Endothelial cell of umbilical vein (primary cell): ENCODE measurements at regions not wholly inside any gene's neighbourhood (a gene's known extent, or its start where the extent isn't known, plus 50 kb on each side); places are given as distances from the start of the nearest gene placed in this dataset.

Source experiments
- BruUV-seq: library from RNA; stranded (reverse); fragments of 400-500 nt; replicated peaks from 2 replicates; lab custom pipeline; 2021; lab: Mats Ljungman, UMichigan
- CTCF ChIA-PET: fragments of 300-600, 350-600 bp; sonication (Branson Sonifier 250); formaldehyde crosslinking; loops from one replicate; lab custom pipeline; 2021; ENCODE audit warnings: antibody characterized with exemption, inconsistent platforms; lab: Charles Lee
- POLR2A ChIA-PET: fragments of 300-600, 350-600 bp; sonication (Branson Sonifier 250); formaldehyde crosslinking; loops from one replicate; lab custom pipeline; 2021; ENCODE audit warnings: antibody characterized with exemption, inconsistent platforms; lab: Charles Lee
- DNase-seq: peaks from one replicate; pipeline ENCODE4 v3.0.0-alpha.2; 2011; ENCODE audit warnings: low read depth, low spot score
- FAIRE-seq: peaks from 2 replicates; lab custom pipeline; 2011; peaks lifted over from hg19 to GRCh38; lab: Jason Lieb, UNC
- H2AFZ ChIP-seq: 2 replicates; pipeline ENCODE4 v1.6.0; 2012; ENCODE audit warnings: low read depth, low read length, control low read depth, inconsistent platforms
- H3K27ac ChIP-seq: 2 replicates; pipeline ENCODE4 v1.5.1; 2011; ENCODE audit warnings: low read depth, mild to moderate bottlenecking, control low read depth, low read length, moderate library complexity; ENCODE audit not compliant: insufficient read depth
- H3K27me3 ChIP-seq, 2 experiments: 2 replicates each; pipeline versions ENCODE4 v1.6.0 to v1.6.1; 2011; ENCODE audit warnings: low read length in 2 of 2, mixed read lengths in 1 of 2; ENCODE audit not compliant: control insufficient read depth in 2 of 2, insufficient read depth in 2 of 2
- H3K36me3 ChIP-seq, 2 experiments: 2 replicates in 1 of 2; 3 replicates in 1 of 2; pipeline ENCODE4 v1.5.1; 2011; ENCODE audit warnings: low read length in 2 of 2, mild to moderate bottlenecking in 1 of 2, moderate library complexity in 1 of 2; ENCODE audit not compliant: control insufficient read depth in 2 of 2, insufficient read depth in 2 of 2; ENCODE audit errors: extremely low read depth in 1 of 2
- H3K4me1 ChIP-seq: 3 replicates; pipeline ENCODE4 v1.5.1; 2011; ENCODE audit warnings: mild to moderate bottlenecking, low read length; ENCODE audit not compliant: control insufficient read depth, insufficient read depth; ENCODE audit errors: extremely low read depth
- H3K4me2 ChIP-seq: 2 replicates; pipeline ENCODE4 v1.6.1; 2011; ENCODE audit warnings: low read length, control low read depth, mixed read lengths; ENCODE audit not compliant: insufficient read depth
- H3K4me3 ChIP-seq, 3 experiments: fragments of 200-600 bp in 1 of 3; sonication (generic), shearing (Covaris generic) in 1 of 3; replicated peaks in 1 of 3; 2 replicates each; pipeline ENCODE4 v1.5.1; 2011 to 2016; ENCODE audit warnings: control low read depth in 3 of 3, low read length in 3 of 3, mild to moderate bottlenecking in 2 of 3, inconsistent platforms in 1 of 3, low read depth in 1 of 3, moderate library complexity in 1 of 3; ENCODE audit not compliant: insufficient read depth in 1 of 3
- H3K79me2 ChIP-seq: 2 replicates; pipeline ENCODE4 v1.6.0; 2012; ENCODE audit warnings: low read length, inconsistent platforms; ENCODE audit not compliant: control insufficient read depth, insufficient read depth
- H3K9ac ChIP-seq: replicated peaks from 2 replicates; pipeline ENCODE3; 2011; ENCODE audit warnings: low read length, control low read depth; ENCODE audit not compliant: insufficient read depth; ENCODE audit errors: extremely low read depth
- H3K9me1 ChIP-seq: replicated peaks from 3 replicates; pipeline ENCODE4 v1.6.0; 2011; ENCODE audit warnings: mild to moderate bottlenecking, low read length; ENCODE audit not compliant: control insufficient read depth, insufficient read depth; ENCODE audit errors: extremely low read depth
- H3K9me3 ChIP-seq: replicated peaks from 2 replicates; pipeline ENCODE4 v1.5.1; 2012; ENCODE audit warnings: low read length, inconsistent platforms; ENCODE audit not compliant: control insufficient read depth, insufficient read depth
- H4K20me1 ChIP-seq: replicated peaks from 2 replicates; pipeline ENCODE3; 2011; ENCODE audit warnings: mild to moderate bottlenecking, low read length; ENCODE audit not compliant: control insufficient read depth, insufficient read depth; ENCODE audit errors: extremely low read depth
- EZH2 ChIP-seq: IDR thresholded peaks from 2 replicates; pipeline ENCODE4 v1.6.1; 2012; ENCODE audit warnings: borderline replicate concordance, low read depth, mild to moderate bottlenecking, moderate library complexity, low read length, inconsistent platforms; ENCODE audit not compliant: severe bottlenecking
- FOS ChIP-seq: IDR thresholded peaks from 2 replicates; pipeline ENCODE4 v1.6.1; 2011; ENCODE audit warnings: mild to moderate bottlenecking, low read length, moderate library complexity, borderline replicate concordance; ENCODE audit not compliant: insufficient read depth
- GATA2 ChIP-seq: IDR thresholded peaks from 2 replicates; pipeline ENCODE4 v1.7.0; 2011; ENCODE audit warnings: low read depth, mild to moderate bottlenecking, moderate library complexity, mixed read lengths, low read length; ENCODE audit not compliant: insufficient read length, insufficient read depth
- JUN ChIP-seq: IDR thresholded peaks from 2 replicates; pipeline ENCODE4 v1.6.1; 2011; ENCODE audit warnings: borderline replicate concordance, low read depth; ENCODE audit not compliant: insufficient read length, insufficient read depth
- MYC ChIP-seq: IDR thresholded peaks from one replicate; pipeline ENCODE4 v1.6.1; 2011; ENCODE audit warnings: mild to moderate bottlenecking, low read depth, low read length
- POLR2A ChIP-seq: IDR thresholded peaks from 2 replicates; pipeline ENCODE4 v1.6.1; 2012; ENCODE audit warnings: low read depth, mild to moderate bottlenecking, control low read depth, low read length
- POLR2AphosphoS5 ChIP-seq: IDR thresholded peaks from 2 replicates; pipeline ENCODE4 v1.6.1; 2012; ENCODE audit warnings: low read depth, mild to moderate bottlenecking, control low read depth, low read length, moderate library complexity; ENCODE audit not compliant: insufficient read depth
- dilution Hi-C: fragments of 300-500 bp; cut with MboI; formaldehyde crosslinking; loops from one replicate; pipeline ENCODE4 v1.15.0; 2019; ENCODE audit warnings: low sequenced_read_pairs; ENCODE audit not compliant: extremely low pct_ligation_motif_present
- intact Hi-C: fragments of 100-400 bp; cut with micrococcal nuclease; formaldehyde crosslinking; loops from one replicate; pipeline ENCODE4 v1.10.0; 2022
- TF ChIP-seq, protein P1 (sequence below), 2 donors: IDR thresholded peaks; 1 replicate in 1 of 2; 2 replicates in 1 of 2; pipeline ENCODE4 v1.5.1; 2011; ENCODE audit warnings: low read length in 2 of 2, mild to moderate bottlenecking in 2 of 2, moderate library complexity in 2 of 2, control low read depth in 1 of 2, inconsistent platforms in 1 of 2, low read depth in 1 of 2; ENCODE audit not compliant: insufficient read depth in 1 of 2; ENCODE audit errors: extremely low read depth in 1 of 2
- TF ChIP-seq, protein P2 (sequence below): IDR thresholded peaks from 2 replicates; pipeline ENCODE4 v1.6.1; 2011; ENCODE audit not compliant: insufficient read depth, insufficient read length

DNA sequence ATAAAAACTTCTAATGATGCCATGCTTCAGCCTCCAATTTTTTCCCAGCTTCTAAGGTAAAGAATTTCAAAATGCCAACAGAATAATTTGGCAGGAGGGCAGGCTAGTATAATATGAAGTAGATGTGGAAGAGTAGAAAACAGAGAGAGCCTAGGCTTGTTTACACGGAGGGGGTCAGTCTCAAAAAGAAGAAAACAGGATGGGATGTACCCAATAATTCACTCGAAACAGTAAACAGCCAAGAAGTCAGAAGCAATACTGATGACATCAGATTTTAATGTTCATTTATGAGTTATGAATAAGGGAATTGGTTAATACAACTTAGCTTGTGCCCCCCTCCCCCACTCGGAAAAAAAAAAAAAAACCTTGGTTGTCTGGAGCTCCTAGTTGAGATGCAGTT, 422.5 kb downstream of the FOXO1 start:
- Histone ChIP-seq H3K4me3 (no peak overlapping the region), H3K79me2 (no peaks in the 10 kb centered on the region), H3K4me2 (no peak overlapping the region), H2AFZ (no peak overlapping the region), H3K36me3 (no peaks in the 10 kb centered on the region), H4K20me1 (no peaks in the 10 kb centered on the region), H3K27me3 (no peaks in the 10 kb centered on the region), H3K27ac (no peak overlapping the region), H3K4me1 (peaks cover 7% of the 10 kb centered on the region), H3K9me1 (no peaks in the 10 kb centered on the region), H3K9me3 (no peaks in the 10 kb centered on the region), H3K9ac (no peak overlapping the region)
- CTCF ChIA-PET: no interaction called here
- no peak for FAIRE-seq
- intact Hi-C loops (no loop called here), dilution Hi-C loops (no loop called here)
- TF ChIP-seq FOS: no peak
- no peak for TF ChIP-seq JUN
- TF ChIP-seq POLR2AphosphoS5: no peak
- TF ChIP-seq, protein P1, sequence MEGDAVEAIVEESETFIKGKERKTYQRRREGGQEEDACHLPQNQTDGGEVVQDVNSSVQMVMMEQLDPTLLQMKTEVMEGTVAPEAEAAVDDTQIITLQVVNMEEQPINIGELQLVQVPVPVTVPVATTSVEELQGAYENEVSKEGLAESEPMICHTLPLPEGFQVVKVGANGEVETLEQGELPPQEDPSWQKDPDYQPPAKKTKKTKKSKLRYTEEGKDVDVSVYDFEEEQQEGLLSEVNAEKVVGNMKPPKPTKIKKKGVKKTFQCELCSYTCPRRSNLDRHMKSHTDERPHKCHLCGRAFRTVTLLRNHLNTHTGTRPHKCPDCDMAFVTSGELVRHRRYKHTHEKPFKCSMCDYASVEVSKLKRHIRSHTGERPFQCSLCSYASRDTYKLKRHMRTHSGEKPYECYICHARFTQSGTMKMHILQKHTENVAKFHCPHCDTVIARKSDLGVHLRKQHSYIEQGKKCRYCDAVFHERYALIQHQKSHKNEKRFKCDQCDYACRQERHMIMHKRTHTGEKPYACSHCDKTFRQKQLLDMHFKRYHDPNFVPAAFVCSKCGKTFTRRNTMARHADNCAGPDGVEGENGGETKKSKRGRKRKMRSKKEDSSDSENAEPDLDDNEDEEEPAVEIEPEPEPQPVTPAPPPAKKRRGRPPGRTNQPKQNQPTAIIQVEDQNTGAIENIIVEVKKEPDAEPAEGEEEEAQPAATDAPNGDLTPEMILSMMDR (IDR thresholded peaks at IDR 0.05; ENCODE audit: extremely low read depth in 1 of 2, insufficient read depth in 1 of 2, low read depth in 1 of 2, low read length in 2 of 2): no peak
- TF ChIP-seq MYC: no peak
- TF ChIP-seq, protein P2, sequence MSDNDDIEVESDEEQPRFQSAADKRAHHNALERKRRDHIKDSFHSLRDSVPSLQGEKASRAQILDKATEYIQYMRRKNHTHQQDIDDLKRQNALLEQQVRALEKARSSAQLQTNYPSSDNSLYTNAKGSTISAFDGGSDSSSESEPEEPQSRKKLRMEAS: no peak
- TF ChIP-seq GATA2: no peak
- TF ChIP-seq EZH2: no peak
- TF ChIP-seq POLR2A: no peak
- POLR2A ChIA-PET: no interaction called here
- no peak for DNase-seq
- BruUV-seq: no TSS peak
